ENCODE measurements at regions not wholly inside any gene's neighbourhood (a gene's known extent, or its start where the extent isn't known, plus 50 kb on each side); places are given as distances from the start of the nearest gene placed in this dataset.
A peak's percentile ranks its signal among the peaks of the same experiment; 100 is the strongest.
"Not testable (repeated sequence)": the region's sequence is repeated elsewhere in the genome, so short reads cannot be mapped to it uniquely, and the experiment has no call there.

- DNase-seq (ENCODE audit: low read depth in 1 of 2, low spot score in 1 of 2), result no peak
These were observed 155.4 kb upstream of the FRG1 start for GRCh38 chr4:189785257-189785656.

- no peak for DNase-seq (ENCODE audit: low read depth in 1 of 2, low spot score in 1 of 2)
These were observed 154.2 kb upstream of the FRG1 start for GRCh38 chr4:189786447-189786846.

GRCh38 chr4:189787216-189788031 lies 153.2 kb upstream of the FRG1 start:
- no peak for DNase-seq (ENCODE audit: low read depth in 1 of 2, low spot score in 1 of 2)

- peak in 1 of 2 donors; percentile 33 for DNase-seq (ENCODE audit: low read depth in 1 of 2, low spot score in 1 of 2)
These were observed 147.6 kb upstream of the FRG1 start for GRCh38 chr4:189792924-189793618.

GRCh38 chr4:189800545-189801088 lies 140.1 kb upstream of the FRG1 start:
- no peak for DNase-seq (ENCODE audit: low read depth in 1 of 2, low spot score in 1 of 2)

- no peak for DNase-seq (ENCODE audit: low read depth in 1 of 2, low spot score in 1 of 2)
These were observed 137.8 kb upstream of the FRG1 start for GRCh38 chr4:189802884-189803283.

- DNase-seq (ENCODE audit: low read depth in 1 of 2, low spot score in 1 of 2), result no peak
These were observed 135.8 kb upstream of the FRG1 start for GRCh38 chr4:189804894-189805293.

GRCh38 chr4:189806506-189806905 lies 134.2 kb upstream of the FRG1 start:
- no peak for DNase-seq (ENCODE audit: low read depth in 1 of 2, low spot score in 1 of 2)

- no peak for DNase-seq (ENCODE audit: low read depth in 1 of 2, low spot score in 1 of 2)
These were observed 133.6 kb upstream of the FRG1 start for GRCh38 chr4:189807031-189807430.

GRCh38 chr4:189809241-189809735 lies 131.4 kb upstream of the FRG1 start:
- no peak for DNase-seq (ENCODE audit: low read depth in 1 of 2, low spot score in 1 of 2)

GRCh38 chr4:189809839-189810238 lies 130.8 kb upstream of the FRG1 start:
- DNase-seq (ENCODE audit: low read depth in 1 of 2, low spot score in 1 of 2), result no peak

- not testable (repeated sequence) for DNase-seq (ENCODE audit: low read depth in 1 of 2, low spot score in 1 of 2)
These were observed 130.1 kb upstream of the FRG1 start for GRCh38 chr4:189810318-189811181.

- no peak for DNase-seq (ENCODE audit: low read depth in 1 of 2, low spot score in 1 of 2)
These were observed 125.1 kb upstream of the FRG1 start for GRCh38 chr4:189815404-189816192.

GRCh38 chr4:189822326-189822725 lies 118.3 kb upstream of the FRG1 start:
- DNase-seq (ENCODE audit: low read depth in 1 of 2, low spot score in 1 of 2), result no peak

- DNase-seq (ENCODE audit: low read depth in 1 of 2, low spot score in 1 of 2), result no peak
These were observed 117.1 kb upstream of the FRG1 start for GRCh38 chr4:189823591-189823990.

GRCh38 chr4:189825466-189825865 lies 115.2 kb upstream of the FRG1 start:
- no peak for DNase-seq (ENCODE audit: low read depth in 1 of 2, low spot score in 1 of 2)

- DNase-seq (ENCODE audit: low read depth in 1 of 2, low spot score in 1 of 2), result no peak
These were observed 114.0 kb upstream of the FRG1 start for GRCh38 chr4:189826657-189827056.

- no peak for DNase-seq (ENCODE audit: low read depth in 1 of 2, low spot score in 1 of 2)
These were observed 112.5 kb upstream of the FRG1 start for GRCh38 chr4:189828081-189828697.

- DNase-seq (ENCODE audit: low read depth in 1 of 2, low spot score in 1 of 2), result no peak
These were observed 108.1 kb upstream of the FRG1 start for GRCh38 chr4:189832528-189832927.

- no peak for DNase-seq (ENCODE audit: low read depth in 1 of 2, low spot score in 1 of 2)
These were observed 106.1 kb upstream of the FRG1 start for GRCh38 chr4:189834616-189835015.
